T-helper 2 cell treated with Interferon-gamma antibody and Interleukin-4, amounts not matched to agents 5 μg/mL and 100 μg/mL, for 36 hours (primary cell): ENCODE measurements at regions not wholly inside any gene's neighbourhood (a gene's known extent, or its start where the extent isn't known, plus 50 kb on each side); places are given as distances from the start of the nearest gene placed in this dataset.
"Not testable (repeated sequence)": the region's sequence is repeated elsewhere in the genome, so short reads cannot be mapped to it uniquely, and the experiment has no call there.

ENCODE experiments used
- DNase-seq: peaks from one replicate; pipeline ENCODE4 v3.0.0; 2021; ENCODE audit warnings: low spot score
- H3K27ac Mint-ChIP-seq: one replicate; pipeline ENCODE4 v1.8.0; 2021; ENCODE audit warnings: mild to moderate bottlenecking, mixed read lengths
- H3K27me3 Mint-ChIP-seq: one replicate; pipeline ENCODE4 v1.8.0; 2021; ENCODE audit warnings: low read depth, mixed read lengths
- H3K36me3 Mint-ChIP-seq: one replicate; pipeline ENCODE4 v1.8.0; 2021; ENCODE audit warnings: low read depth, mixed read lengths
- H3K4me1 Mint-ChIP-seq: one replicate; pipeline ENCODE4 v1.8.0; 2021; ENCODE audit warnings: low read depth, mixed read lengths
- H3K4me3 Mint-ChIP-seq: one replicate; pipeline ENCODE4 v1.8.0; 2022; ENCODE audit warnings: mild to moderate bottlenecking, moderate library complexity, mixed read lengths
- H3K9me3 Mint-ChIP-seq: one replicate; pipeline ENCODE4 v1.8.0; 2021; ENCODE audit warnings: mixed read lengths

GRCh38 chr5:10892147-10892910, 131.3 kb upstream of the DAP start:
- H3K4me3 Mint-ChIP-seq = no peak overlapping the region
- no peak overlapping the region for H3K27ac Mint-ChIP-seq
- no peaks in the 10 kb centered on the region for H3K36me3 Mint-ChIP-seq
- no peak for DNase-seq
- H3K27me3 Mint-ChIP-seq = no peaks in the 10 kb centered on the region
- no peaks in the 10 kb centered on the region for H3K4me1 Mint-ChIP-seq
- H3K9me3 Mint-ChIP-seq = no peaks in the 10 kb centered on the region

GRCh38 chr5:10891193-10891592, 130.2 kb upstream of the DAP start:
- no peak overlapping the region for H3K4me3 Mint-ChIP-seq

GRCh38 chr5:10886497-10886896, 125.5 kb upstream of the DAP start:
- H3K4me3 Mint-ChIP-seq = no peak overlapping the region
- H3K27me3 Mint-ChIP-seq = no peaks in the 10 kb centered on the region
- H3K36me3 Mint-ChIP-seq = no peaks in the 10 kb centered on the region
- no peaks in the 10 kb centered on the region for H3K9me3 Mint-ChIP-seq
- no peak for DNase-seq
- no peaks in the 10 kb centered on the region for H3K4me1 Mint-ChIP-seq
- H3K27ac Mint-ChIP-seq = no peak overlapping the region

More at GRCh38 chr5:10891193-10891592, 130.2 kb upstream of the DAP start:
- Mint-ChIP-seq H3K27ac (no peak overlapping the region), H3K27me3 (no peaks in the 10 kb centered on the region), H3K36me3 (no peaks in the 10 kb centered on the region), H3K4me1 (no peaks in the 10 kb centered on the region), H3K9me3 (no peaks in the 10 kb centered on the region)
- DNase-seq = no peak

- no peak overlapping the region for H3K4me3 Mint-ChIP-seq
- no peaks in the 10 kb centered on the region for H3K4me1 Mint-ChIP-seq
- no peaks in the 10 kb centered on the region for H3K9me3 Mint-ChIP-seq
- no peaks in the 10 kb centered on the region for H3K36me3 Mint-ChIP-seq
- no peak overlapping the region for H3K27ac Mint-ChIP-seq
- DNase-seq = no peak
- H3K27me3 Mint-ChIP-seq = no peaks in the 10 kb centered on the region
Measured at GRCh38 chr5:10885026-10885425, 124.0 kb upstream of the DAP start.

GRCh38 chr5:10883945-10884344, 122.9 kb upstream of the DAP start:
- DNase-seq = not testable (repeated sequence)

GRCh38 chr5:10880934-10881333, 119.9 kb upstream of the DAP start:
- H3K9me3 Mint-ChIP-seq = no peaks in the 10 kb centered on the region
- H3K4me3 Mint-ChIP-seq = no peak overlapping the region
- H3K27me3 Mint-ChIP-seq = no peaks in the 10 kb centered on the region
- H3K36me3 Mint-ChIP-seq = no peaks in the 10 kb centered on the region
- H3K27ac Mint-ChIP-seq = no peak overlapping the region
- H3K4me1 Mint-ChIP-seq = no peaks in the 10 kb centered on the region
- no peak for DNase-seq

More at GRCh38 chr5:10883945-10884344, 122.9 kb upstream of the DAP start:
- not testable (repeated sequence) for H3K9me3 Mint-ChIP-seq, H3K27ac Mint-ChIP-seq, H3K4me1 Mint-ChIP-seq, H3K36me3 Mint-ChIP-seq, H3K4me3 Mint-ChIP-seq, H3K27me3 Mint-ChIP-seq

GRCh38 chr5:10876996-10877395, 116.0 kb upstream of the DAP start:
- not testable (repeated sequence) for H3K36me3 Mint-ChIP-seq, H3K9me3 Mint-ChIP-seq, H3K4me3 Mint-ChIP-seq, H3K27me3 Mint-ChIP-seq, H3K4me1 Mint-ChIP-seq, H3K27ac Mint-ChIP-seq, DNase-seq

- DNase-seq = no peak
- H3K27ac Mint-ChIP-seq = no peak overlapping the region
- H3K4me1 Mint-ChIP-seq = no peaks in the 10 kb centered on the region
- H3K36me3 Mint-ChIP-seq = no peaks in the 10 kb centered on the region
- no peaks in the 10 kb centered on the region for H3K9me3 Mint-ChIP-seq
- peaks cover 3% of the 10 kb centered on the region for H3K27me3 Mint-ChIP-seq
- no peak overlapping the region for H3K4me3 Mint-ChIP-seq
Measured at GRCh38 chr5:10876006-10876744, 115.1 kb upstream of the DAP start.

- Mint-ChIP-seq H3K36me3 (no peaks in the 10 kb centered on the region), H3K27ac (no peak overlapping the region), H3K4me1 (no peaks in the 10 kb centered on the region), H3K9me3 (no peaks in the 10 kb centered on the region), H3K27me3 (peaks cover 3% of the 10 kb centered on the region), H3K4me3 (no peak overlapping the region)
- DNase-seq = no peak
Measured at GRCh38 chr5:10875201-10875768, 114.3 kb upstream of the DAP start.

- peaks cover 3% of the 10 kb centered on the region for H3K27me3 Mint-ChIP-seq
- H3K36me3 Mint-ChIP-seq = no peaks in the 10 kb centered on the region
- H3K4me3 Mint-ChIP-seq = no peak overlapping the region
- no peak for DNase-seq
- no peak overlapping the region for H3K27ac Mint-ChIP-seq
- no peaks in the 10 kb centered on the region for H3K4me1 Mint-ChIP-seq
- no peaks in the 10 kb centered on the region for H3K9me3 Mint-ChIP-seq
Measured at GRCh38 chr5:10874541-10874940, 113.5 kb upstream of the DAP start.

- Mint-ChIP-seq H3K27me3 (peaks cover 2% of the 10 kb centered on the region), H3K36me3 (no peaks in the 10 kb centered on the region), H3K4me1 (no peaks in the 10 kb centered on the region), H3K9me3 (no peaks in the 10 kb centered on the region), H3K27ac (no peak overlapping the region), H3K4me3 (no peak overlapping the region)
- no peak for DNase-seq
Measured at GRCh38 chr5:10870791-10871190, 109.8 kb upstream of the DAP start.

GRCh38 chr5:10868956-10869355, 107.9 kb upstream of the DAP start:
- no peak overlapping the region for H3K27ac Mint-ChIP-seq
- H3K27me3 Mint-ChIP-seq = no peaks in the 10 kb centered on the region
- no peak overlapping the region for H3K4me3 Mint-ChIP-seq
- H3K36me3 Mint-ChIP-seq = no peaks in the 10 kb centered on the region
- H3K4me1 Mint-ChIP-seq = no peaks in the 10 kb centered on the region
- no peak for DNase-seq
- H3K9me3 Mint-ChIP-seq = no peaks in the 10 kb centered on the region

- no peak for DNase-seq
- peaks cover 2% of the 10 kb centered on the region for H3K4me1 Mint-ChIP-seq
Measured at GRCh38 chr5:10867389-10868303, 106.6 kb upstream of the DAP start.

More at GRCh38 chr5:10867389-10868303, 106.6 kb upstream of the DAP start:
- Mint-ChIP-seq H3K27me3 (peaks cover 2% of the 10 kb centered on the region), H3K27ac (no peak overlapping the region), H3K36me3 (no peaks in the 10 kb centered on the region), H3K9me3 (no peaks in the 10 kb centered on the region), H3K4me3 (no peak overlapping the region)
